ENCODE measurements at regions not wholly inside any gene's neighbourhood (a gene's known extent, or its start where the extent isn't known, plus 50 kb on each side); places are given as distances from the start of the nearest gene placed in this dataset.
"Not testable (repeated sequence)": the region's sequence is repeated elsewhere in the genome, so short reads cannot be mapped to it uniquely, and the experiment has no call there.

- no peak overlapping the region for H3K27ac Mint-ChIP-seq
- peaks cover 4% of the 10 kb centered on the region for H3K4me1 Mint-ChIP-seq
- H3K4me3 Mint-ChIP-seq = no peak overlapping the region
- no peaks in the 10 kb centered on the region for H3K36me3 Mint-ChIP-seq (ENCODE audit: low read depth)
- no peaks in the 10 kb centered on the region for H3K9me3 Mint-ChIP-seq
- H3K27me3 Mint-ChIP-seq = no peaks in the 10 kb centered on the region
- no peak for ATAC-seq
- DNase-seq = no peak
These were observed 279.6 kb downstream of the HS3ST3B1 start for GRCh38 chr17:14580499-14580898.

GRCh38 chr17:14579716-14580115 lies 278.8 kb downstream of the HS3ST3B1 start:
- Mint-ChIP-seq H3K27ac (no peak overlapping the region), H3K36me3 (ENCODE audit: low read depth) (no peaks in the 10 kb centered on the region), H3K27me3 (no peaks in the 10 kb centered on the region), H3K4me1 (peaks cover 2% of the 10 kb centered on the region), H3K4me3 (no peak overlapping the region), H3K9me3 (no peaks in the 10 kb centered on the region)
- no peak for ATAC-seq
- DNase-seq = no peak

GRCh38 chr17:14575471-14575953 lies 274.6 kb downstream of the HS3ST3B1 start:
- H3K27ac Mint-ChIP-seq = no peak overlapping the region
- ATAC-seq = no peak

GRCh38 chr17:14560325-14560724 lies 259.4 kb downstream of the HS3ST3B1 start:
- H3K27me3 Mint-ChIP-seq; H3K27ac Mint-ChIP-seq; DNase-seq; H3K36me3 Mint-ChIP-seq (ENCODE audit: low read depth); H3K9me3 Mint-ChIP-seq; ATAC-seq; H3K4me3 Mint-ChIP-seq: not testable (repeated sequence)
- H3K4me1 Mint-ChIP-seq = peaks cover 12% of the 10 kb centered on the region

More at GRCh38 chr17:14575471-14575953, 274.6 kb downstream of the HS3ST3B1 start:
- no peak for DNase-seq
- H3K4me1 Mint-ChIP-seq = no peaks in the 10 kb centered on the region
- no peaks in the 10 kb centered on the region for H3K27me3 Mint-ChIP-seq
- no peak overlapping the region for H3K4me3 Mint-ChIP-seq
- no peaks in the 10 kb centered on the region for H3K36me3 Mint-ChIP-seq (ENCODE audit: low read depth)
- H3K9me3 Mint-ChIP-seq = no peaks in the 10 kb centered on the region

- no peak overlapping the region for H3K27ac Mint-ChIP-seq
- peak overlapping the region; percentile 7 for H3K4me3 Mint-ChIP-seq
- H3K9me3 Mint-ChIP-seq = no peaks in the 10 kb centered on the region
- peaks cover 2% of the 10 kb centered on the region for H3K27me3 Mint-ChIP-seq
- DNase-seq (no peak), ATAC-seq (peak; percentile 59)
- no peaks in the 10 kb centered on the region for H3K36me3 Mint-ChIP-seq (ENCODE audit: low read depth)
- peaks cover 12% of the 10 kb centered on the region for H3K4me1 Mint-ChIP-seq
These were observed 258.6 kb downstream of the HS3ST3B1 start for GRCh38 chr17:14559264-14560119.

- no peak overlapping the region for H3K4me3 Mint-ChIP-seq
- H3K27ac Mint-ChIP-seq = no peak overlapping the region
- H3K36me3 Mint-ChIP-seq (ENCODE audit: low read depth) = no peaks in the 10 kb centered on the region
- peaks cover 2% of the 10 kb centered on the region for H3K27me3 Mint-ChIP-seq
- H3K4me1 Mint-ChIP-seq = peaks cover 12% of the 10 kb centered on the region
- DNase-seq = no peak
- ATAC-seq = no peak
- H3K9me3 Mint-ChIP-seq = no peaks in the 10 kb centered on the region
These were observed 256.6 kb downstream of the HS3ST3B1 start for GRCh38 chr17:14557480-14557879.

- DNase-seq (no peak), ATAC-seq (no peak)
- H3K4me3 Mint-ChIP-seq = no peak overlapping the region
- no peaks in the 10 kb centered on the region for H3K9me3 Mint-ChIP-seq
- H3K4me1 Mint-ChIP-seq = no peaks in the 10 kb centered on the region
- no peaks in the 10 kb centered on the region for H3K27me3 Mint-ChIP-seq
- no peaks in the 10 kb centered on the region for H3K36me3 Mint-ChIP-seq (ENCODE audit: low read depth)
- H3K27ac Mint-ChIP-seq = no peak overlapping the region
These were observed 253.0 kb downstream of the HS3ST3B1 start for GRCh38 chr17:14553847-14554246.

- H3K36me3 Mint-ChIP-seq (ENCODE audit: low read depth) = no peaks in the 10 kb centered on the region
- ATAC-seq = no peak
- H3K27me3 Mint-ChIP-seq = no peaks in the 10 kb centered on the region
- H3K4me3 Mint-ChIP-seq = no peak overlapping the region
- no peak for DNase-seq
- H3K27ac Mint-ChIP-seq = no peak overlapping the region
- no peaks in the 10 kb centered on the region for H3K9me3 Mint-ChIP-seq
- no peaks in the 10 kb centered on the region for H3K4me1 Mint-ChIP-seq
These were observed 251.4 kb downstream of the HS3ST3B1 start for GRCh38 chr17:14552306-14552705.

- H3K27ac Mint-ChIP-seq = no peak overlapping the region
- no peak overlapping the region for H3K4me3 Mint-ChIP-seq
- no peaks in the 10 kb centered on the region for H3K27me3 Mint-ChIP-seq
- H3K9me3 Mint-ChIP-seq = peaks cover 6% of the 10 kb centered on the region
- ATAC-seq (no peak), DNase-seq (no peak)
- H3K36me3 Mint-ChIP-seq (ENCODE audit: low read depth) = no peaks in the 10 kb centered on the region
- H3K4me1 Mint-ChIP-seq = peaks cover 8% of the 10 kb centered on the region
These were observed 246.7 kb downstream of the HS3ST3B1 start for GRCh38 chr17:14547556-14547955.

GRCh38 chr17:14547016-14547415 lies 246.1 kb downstream of the HS3ST3B1 start:
- H3K4me3 Mint-ChIP-seq = no peak overlapping the region
- no peak for ATAC-seq
- H3K36me3 Mint-ChIP-seq (ENCODE audit: low read depth) = no peaks in the 10 kb centered on the region
- no peak for DNase-seq
- H3K4me1 Mint-ChIP-seq = peaks cover 8% of the 10 kb centered on the region
- peaks cover 6% of the 10 kb centered on the region for H3K9me3 Mint-ChIP-seq
- H3K27me3 Mint-ChIP-seq = peaks cover 2% of the 10 kb centered on the region
- H3K27ac Mint-ChIP-seq = no peak overlapping the region

- no peak overlapping the region for H3K27ac Mint-ChIP-seq
- DNase-seq (no peak), ATAC-seq (no peak)
- peaks cover 2% of the 10 kb centered on the region for H3K27me3 Mint-ChIP-seq
- H3K4me3 Mint-ChIP-seq = no peak overlapping the region
- H3K9me3 Mint-ChIP-seq = peaks cover 6% of the 10 kb centered on the region
- peaks cover 8% of the 10 kb centered on the region for H3K4me1 Mint-ChIP-seq
- no peaks in the 10 kb centered on the region for H3K36me3 Mint-ChIP-seq (ENCODE audit: low read depth)
These were observed 244.4 kb downstream of the HS3ST3B1 start for GRCh38 chr17:14545156-14545906.

- Mint-ChIP-seq H3K27me3 (peaks cover 2% of the 10 kb centered on the region), H3K4me3 (no peak overlapping the region), H3K36me3 (ENCODE audit: low read depth) (no peaks in the 10 kb centered on the region), H3K27ac (no peak overlapping the region), H3K9me3 (peaks cover 12% of the 10 kb centered on the region), H3K4me1 (peaks cover 5% of the 10 kb centered on the region)
- ATAC-seq (no peak), DNase-seq (no peak)
These were observed 240.8 kb downstream of the HS3ST3B1 start for GRCh38 chr17:14541714-14542113.

- no peaks in the 10 kb centered on the region for H3K36me3 Mint-ChIP-seq (ENCODE audit: low read depth)
- no peak overlapping the region for H3K4me3 Mint-ChIP-seq
- no peaks in the 10 kb centered on the region for H3K4me1 Mint-ChIP-seq
- H3K27me3 Mint-ChIP-seq = peaks cover 2% of the 10 kb centered on the region
- DNase-seq = no peak
- H3K9me3 Mint-ChIP-seq = peaks cover 14% of the 10 kb centered on the region
- no peak for ATAC-seq
- no peak overlapping the region for H3K27ac Mint-ChIP-seq
These were observed 238.9 kb downstream of the HS3ST3B1 start for GRCh38 chr17:14539801-14540200.

GRCh38 chr17:14532242-14532641 lies 231.4 kb downstream of the HS3ST3B1 start:
- not testable (repeated sequence) for H3K27ac Mint-ChIP-seq; H3K27me3 Mint-ChIP-seq; ATAC-seq; DNase-seq; H3K36me3 Mint-ChIP-seq (ENCODE audit: low read depth); H3K4me1 Mint-ChIP-seq; H3K4me3 Mint-ChIP-seq
- H3K9me3 Mint-ChIP-seq = peaks cover 41% of the 10 kb centered on the region
